Skin epidermis (tissue), 12 donors: ENCODE measurements at regions not wholly inside any gene's neighbourhood (a gene's known extent, or its start where the extent isn't known, plus 50 kb on each side); places are given as distances from the start of the nearest gene placed in this dataset.
"Not testable (repeated sequence)": the region's sequence is repeated elsewhere in the genome, so short reads cannot be mapped to it uniquely, and the experiment has no call there.

Experiments
- H3K27ac ChIP-seq, 21 experiments: fragments of 200-600 bp; sonication (generic) in 11 of 21; one replicate each; pipeline ENCODE4 v1.5.0; 2020; ENCODE audit warnings: mild to moderate bottlenecking in 3 of 21, inconsistent platforms in 2 of 21, moderate library complexity in 2 of 21
- H3K4me3 ChIP-seq, 7 experiments: fragments of 200-600 bp; sonication (generic) in 2 of 7; one replicate each; pipeline ENCODE4 v1.5.0; 2020; ENCODE audit warnings: inconsistent platforms in 2 of 7, mild to moderate bottlenecking in 2 of 7, moderate library complexity in 1 of 7

DNA sequence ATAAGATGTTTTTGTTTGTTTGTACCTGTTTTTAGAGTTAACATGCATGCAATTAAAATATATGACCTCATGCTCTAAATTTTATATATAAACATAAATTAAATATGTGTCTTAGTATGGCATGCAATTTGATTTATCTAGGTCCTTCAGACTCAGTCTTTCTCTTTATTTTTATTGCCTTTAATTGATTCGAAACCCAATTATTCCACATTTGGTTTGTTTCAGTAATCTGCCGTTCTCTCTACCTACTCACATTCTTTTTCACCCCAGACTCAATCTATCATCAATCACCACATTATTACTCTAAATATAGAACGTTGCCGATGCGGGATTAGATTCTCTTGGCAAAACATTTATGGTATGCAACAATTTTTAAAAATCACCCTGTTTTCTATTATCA, 1492.8 kb downstream of the RAPGEF2 start:
- Histone ChIP-seq H3K4me3 (no peak overlapping the region), H3K27ac (no peak overlapping the region)

DNA sequence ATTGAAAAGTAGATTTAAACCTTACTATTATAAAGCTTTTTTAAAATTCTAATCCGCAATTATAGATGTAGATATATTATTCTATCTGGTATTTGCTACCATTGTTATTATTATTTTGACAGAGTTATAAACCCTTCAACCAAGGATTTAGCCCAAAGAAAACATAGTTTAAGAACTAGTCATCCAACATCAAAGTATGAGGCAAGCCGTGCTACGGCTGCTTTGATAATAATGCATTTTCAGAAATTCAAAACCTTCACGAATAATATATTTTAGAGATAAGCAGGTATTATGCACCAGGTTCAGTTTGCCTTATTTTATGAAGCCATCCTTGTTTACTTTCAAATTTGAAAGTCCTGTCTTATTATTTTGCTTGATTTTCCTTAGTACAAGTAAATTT, 1501.7 kb downstream of the RAPGEF2 start:
- Histone ChIP-seq H3K27ac (no peak overlapping the region), H3K4me3 (no peak overlapping the region)

DNA sequence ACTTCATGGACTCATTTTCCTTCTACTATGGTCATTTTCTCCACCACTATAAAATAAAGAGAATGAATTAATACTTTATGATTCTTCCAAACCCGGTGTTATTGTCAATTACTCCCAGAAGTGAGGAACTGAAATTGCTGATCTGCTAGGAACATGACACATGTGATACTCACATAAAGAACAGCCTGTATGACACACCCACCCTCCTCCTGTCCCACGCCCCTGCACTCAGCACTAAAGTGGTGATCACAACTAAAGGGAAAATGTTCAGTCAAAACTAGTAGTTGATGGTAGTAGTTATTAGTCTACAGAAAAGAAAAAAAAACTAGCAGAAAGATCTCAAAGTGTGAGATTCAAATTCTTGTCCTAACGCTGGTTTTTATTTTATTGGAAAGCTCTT, 1508.3 kb downstream of the RAPGEF2 start:
- Histone ChIP-seq H3K27ac (no peak overlapping the region), H3K4me3 (no peak overlapping the region)

DNA sequence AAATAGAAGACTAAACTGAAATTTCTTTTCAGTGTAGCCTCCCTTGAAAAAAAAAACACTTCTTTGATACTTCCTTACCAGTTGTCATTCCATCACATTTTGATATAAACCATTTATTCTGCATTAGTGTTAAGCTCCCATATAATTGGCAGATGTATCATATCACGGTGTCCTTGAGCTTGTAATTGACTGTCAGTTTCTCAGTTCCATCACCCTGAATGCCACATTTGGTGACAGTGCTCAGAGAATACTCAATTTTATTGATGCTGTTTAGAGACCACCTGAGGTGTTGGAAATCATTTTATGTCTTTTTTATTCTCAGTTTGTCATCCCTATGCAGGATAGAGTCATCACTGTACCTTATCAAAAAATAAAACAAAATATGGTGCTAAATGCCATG, 1528.2 kb downstream of the RAPGEF2 start:
- Histone ChIP-seq H3K27ac (no peak overlapping the region), H3K4me3 (no peak overlapping the region)

DNA sequence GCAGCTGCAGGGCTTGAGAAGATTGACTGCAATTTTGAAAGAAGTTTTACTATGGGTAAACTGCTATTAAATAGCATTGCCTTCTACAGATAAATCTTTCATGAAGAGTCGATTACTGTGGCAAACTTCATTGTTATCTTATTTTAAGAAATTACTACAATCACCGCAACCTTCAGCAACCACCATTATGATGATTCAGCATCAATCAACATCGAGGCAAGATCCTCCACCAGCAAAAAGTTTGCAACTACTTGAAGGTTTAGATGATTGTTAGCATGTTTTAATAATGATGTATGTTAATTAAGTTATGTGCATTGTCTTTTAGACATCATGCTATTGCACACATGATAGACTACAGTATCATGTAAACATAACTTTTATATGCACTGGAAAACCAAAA, 1511.0 kb downstream of the FSTL5 start:
- H3K27ac ChIP-seq, result no peak overlapping the region
- H3K4me3 ChIP-seq, result no peak overlapping the region

DNA sequence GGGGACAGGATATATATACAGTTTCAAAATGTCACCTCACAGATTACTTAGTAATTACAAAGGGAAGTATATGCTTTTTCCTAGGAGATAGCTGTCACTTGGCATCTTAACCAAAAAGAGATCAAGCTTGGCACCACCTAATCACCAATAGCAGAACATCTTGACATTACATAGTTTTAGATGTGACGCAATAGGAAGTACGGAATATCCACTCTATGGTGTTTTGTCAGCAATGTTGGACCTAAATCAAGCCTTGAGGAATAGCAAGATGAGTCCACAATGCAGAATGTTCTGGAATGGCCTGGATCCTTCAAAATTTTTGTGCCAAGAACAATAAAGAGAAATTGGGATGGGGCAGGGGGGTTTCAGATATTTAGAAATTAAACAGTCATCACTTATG, 1488.2 kb downstream of the FSTL5 start:
- Histone ChIP-seq H3K4me3 (no peak overlapping the region), H3K27ac (no peak overlapping the region)

DNA sequence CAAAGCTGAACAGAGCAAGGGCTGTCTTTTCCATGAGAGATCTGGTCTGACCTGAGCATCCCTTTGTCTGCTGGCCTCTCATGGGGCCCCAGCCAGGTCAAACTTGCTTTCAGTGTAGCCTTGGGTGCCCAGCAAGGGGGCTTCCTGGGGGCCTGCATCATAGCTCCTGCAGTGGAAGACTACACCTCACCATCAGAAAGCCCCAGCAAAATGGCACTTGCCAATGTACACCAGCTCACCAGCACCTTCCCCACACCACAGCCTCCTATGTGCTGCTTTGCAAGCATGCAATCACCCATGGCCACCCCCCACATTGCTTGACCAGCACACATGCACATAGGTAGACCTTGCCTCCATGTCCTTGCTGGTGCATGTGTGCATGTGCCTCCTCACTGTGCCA, 1478.1 kb downstream of the FSTL5 start:
- Histone ChIP-seq H3K27ac (no peak overlapping the region), H3K4me3 (no peak overlapping the region)

DNA sequence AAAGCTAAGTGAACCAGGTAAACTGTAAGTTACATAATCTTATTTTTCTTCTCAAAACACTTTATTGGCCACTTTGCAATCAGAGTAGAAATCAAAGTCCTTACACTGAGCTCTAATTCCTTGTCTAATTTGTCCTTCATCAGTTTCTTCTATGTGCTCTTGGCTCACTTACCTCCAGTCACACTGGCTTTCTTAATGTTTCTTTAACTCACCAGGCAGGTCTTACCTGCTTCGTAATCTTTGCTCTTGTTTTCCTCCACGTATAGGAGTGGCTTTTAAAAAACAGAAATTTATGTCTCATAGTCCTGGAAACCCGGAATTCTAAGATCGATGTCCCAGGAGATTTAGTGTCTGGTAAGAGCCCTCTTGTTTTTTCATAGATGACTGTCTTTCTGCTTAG, 1462.1 kb downstream of the FSTL5 start:
- Histone ChIP-seq H3K27ac (no peak overlapping the region), H3K4me3 (no peak overlapping the region)

DNA sequence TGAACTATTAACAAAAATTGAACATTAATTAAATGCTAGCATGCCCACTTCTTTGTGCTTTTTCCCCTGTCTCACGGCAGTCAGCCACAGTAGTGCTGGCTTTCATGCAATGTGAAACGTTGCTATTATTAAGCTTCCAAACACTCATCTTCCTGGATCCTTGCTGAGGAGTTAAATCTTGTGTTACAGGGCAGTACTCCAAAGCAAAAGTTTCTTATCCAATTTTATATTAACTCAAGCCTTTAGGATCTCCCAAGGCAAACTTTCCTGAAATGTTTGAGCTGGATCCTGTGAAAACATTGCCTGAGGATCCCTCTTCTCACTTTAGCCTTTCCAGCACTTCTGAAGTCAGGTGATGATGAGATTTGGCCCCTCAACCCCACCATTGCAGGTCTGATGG, 1454.8 kb downstream of the FSTL5 start:
- no peak overlapping the region for H3K27ac ChIP-seq
- H3K4me3 ChIP-seq, result no peak overlapping the region

DNA sequence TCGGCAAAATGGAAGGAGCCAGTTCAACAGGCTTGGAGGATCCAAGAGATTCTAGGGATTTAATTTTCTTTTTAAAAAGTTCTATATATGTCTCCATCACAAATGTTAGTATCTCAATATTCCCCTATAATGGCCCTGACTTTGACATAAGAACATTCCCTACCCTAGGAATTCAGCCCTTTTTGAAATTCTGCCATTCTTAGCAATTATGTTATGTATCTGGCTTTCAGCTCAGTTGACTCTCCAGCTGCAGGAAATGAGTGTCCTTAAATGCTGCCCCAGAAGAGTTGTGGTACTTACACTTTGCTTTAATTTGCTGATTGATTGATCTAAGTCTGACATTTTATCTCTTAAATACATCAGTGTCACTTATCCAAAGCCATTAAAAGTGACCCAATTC, 1454.3 kb downstream of the FSTL5 start:
- H3K27ac ChIP-seq, result no peak overlapping the region

DNA sequence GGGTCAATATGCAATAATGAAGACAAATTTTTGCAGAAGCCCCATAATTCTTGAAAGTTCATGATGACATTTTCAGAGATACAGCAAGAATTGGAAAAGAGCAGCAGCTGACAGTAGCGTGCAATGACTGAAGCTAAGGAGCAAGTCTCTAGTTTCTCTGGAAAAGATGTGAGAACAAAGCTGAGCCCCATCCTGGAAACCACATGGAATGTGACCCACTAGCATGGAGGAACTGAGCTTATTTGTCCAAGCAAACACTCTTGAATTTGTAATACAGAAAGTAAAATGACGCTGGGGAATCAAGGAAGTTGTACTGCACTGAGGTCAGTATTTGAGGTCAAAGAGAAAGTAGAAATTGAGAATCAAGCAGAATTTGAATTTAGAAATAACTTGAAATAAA, 1447.2 kb downstream of the FSTL5 start:
- Histone ChIP-seq H3K27ac (no peak overlapping the region), H3K4me3 (no peak overlapping the region)

More for the DNA sequence above, 1454.3 kb downstream of the FSTL5 start:
- no peak overlapping the region for H3K4me3 ChIP-seq

DNA sequence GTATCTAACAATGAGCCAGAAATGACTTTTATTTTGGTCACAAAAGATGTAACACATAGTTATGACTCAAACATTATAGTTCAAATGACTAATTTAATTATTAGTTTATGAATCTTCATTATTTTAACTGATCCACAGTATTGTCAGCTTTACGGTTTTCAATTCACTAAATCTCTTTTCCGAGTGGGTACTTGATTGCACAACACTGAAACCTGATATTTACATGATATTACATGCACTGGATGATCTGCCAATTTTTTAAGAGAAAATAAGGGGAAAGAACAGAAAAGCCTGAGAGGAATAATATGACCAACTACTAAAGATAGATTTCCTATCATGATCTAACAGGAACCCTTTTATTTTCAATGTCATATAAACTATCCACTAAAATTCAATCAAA, 1446.0 kb downstream of the FSTL5 start:
- H3K27ac ChIP-seq, result no peak overlapping the region

DNA sequence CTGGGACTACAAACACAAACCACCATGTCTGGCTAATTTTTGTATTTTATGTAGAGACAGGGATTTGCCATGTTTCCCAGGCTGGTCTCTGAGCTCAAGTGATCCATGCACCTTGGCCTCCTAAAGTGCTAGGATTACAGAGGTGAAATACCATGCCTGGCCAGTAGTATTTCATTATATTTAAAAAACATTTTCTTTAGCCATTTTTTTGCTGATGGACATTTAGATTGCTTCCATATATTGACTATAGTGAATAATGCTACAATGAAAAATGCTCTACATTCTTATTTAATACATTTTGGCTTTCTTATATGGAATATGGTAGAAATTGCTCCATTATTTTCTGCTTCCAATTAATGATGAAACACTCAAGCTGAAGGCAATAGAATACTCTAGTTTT, 1439.7 kb downstream of the FSTL5 start:
- H3K27ac ChIP-seq, result no peak overlapping the region

More for the DNA sequence above, 1446.0 kb downstream of the FSTL5 start:
- no peak overlapping the region for H3K4me3 ChIP-seq

DNA sequence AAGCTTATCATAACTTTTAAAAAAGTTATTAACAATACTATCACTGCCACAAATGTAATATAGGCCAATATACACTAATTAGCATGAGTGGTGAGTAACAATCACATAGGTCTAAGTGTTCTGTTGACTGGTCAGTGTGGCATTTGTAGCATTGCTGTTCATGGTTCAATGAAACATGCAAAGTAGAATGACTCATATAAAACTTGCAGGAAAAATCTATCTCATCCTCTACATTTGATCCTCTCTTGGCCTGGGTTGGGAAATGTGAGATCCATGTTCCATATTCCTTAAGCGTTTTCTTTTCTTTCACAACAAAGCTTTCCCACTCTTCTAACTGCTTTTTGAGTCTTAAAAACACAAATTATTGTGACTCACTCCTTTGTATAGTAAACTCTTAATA, 1418.7 kb downstream of the FSTL5 start:
- Histone ChIP-seq H3K4me3 (no peak overlapping the region), H3K27ac (no peak overlapping the region)

More for the DNA sequence above, 1439.7 kb downstream of the FSTL5 start:
- no peak overlapping the region for H3K4me3 ChIP-seq

DNA sequence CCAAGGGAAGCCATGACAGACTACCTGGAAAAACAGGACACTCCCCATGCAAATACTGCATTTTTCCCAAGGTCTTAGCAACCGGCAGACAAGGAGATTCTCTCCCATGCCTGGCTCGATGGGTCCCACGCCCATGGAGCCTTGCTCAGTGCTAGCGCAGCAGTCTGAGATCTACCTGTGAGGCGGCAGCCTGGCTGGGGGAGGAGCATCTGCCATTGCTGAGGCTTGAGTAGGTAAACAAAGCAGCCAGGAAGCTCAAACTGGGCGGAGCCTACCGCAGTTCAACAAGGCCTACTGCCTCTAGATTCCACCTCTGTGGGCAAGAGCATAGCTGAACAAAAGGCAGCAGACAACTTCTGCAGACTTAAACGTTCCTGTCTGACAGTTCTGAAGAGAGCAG, 1417.2 kb downstream of the FSTL5 start:
- H3K27ac ChIP-seq, result not testable (repeated sequence)

DNA sequence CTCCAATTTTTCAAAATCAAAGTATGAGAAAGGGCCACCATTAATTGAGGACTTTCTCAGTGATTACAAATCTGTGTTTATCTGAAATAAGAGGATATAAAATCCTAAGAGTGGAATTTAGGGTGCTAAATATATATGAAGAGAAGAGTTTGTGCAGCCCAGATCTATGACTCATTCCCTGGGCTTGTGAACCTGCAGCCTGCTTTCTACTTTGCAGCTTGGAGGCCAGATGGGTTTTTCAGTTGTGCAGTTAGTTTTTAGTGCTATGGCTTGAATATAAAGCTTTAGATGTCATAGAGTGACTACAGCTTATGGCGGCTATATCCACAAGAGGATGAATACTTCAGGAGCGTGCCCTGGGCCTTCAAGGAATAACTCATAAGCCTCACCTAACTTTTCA, 1391.1 kb downstream of the FSTL5 start:
- no peak overlapping the region for H3K27ac ChIP-seq
- H3K4me3 ChIP-seq, result no peak overlapping the region

More for the DNA sequence above, 1417.2 kb downstream of the FSTL5 start:
- not testable (repeated sequence) for H3K4me3 ChIP-seq

DNA sequence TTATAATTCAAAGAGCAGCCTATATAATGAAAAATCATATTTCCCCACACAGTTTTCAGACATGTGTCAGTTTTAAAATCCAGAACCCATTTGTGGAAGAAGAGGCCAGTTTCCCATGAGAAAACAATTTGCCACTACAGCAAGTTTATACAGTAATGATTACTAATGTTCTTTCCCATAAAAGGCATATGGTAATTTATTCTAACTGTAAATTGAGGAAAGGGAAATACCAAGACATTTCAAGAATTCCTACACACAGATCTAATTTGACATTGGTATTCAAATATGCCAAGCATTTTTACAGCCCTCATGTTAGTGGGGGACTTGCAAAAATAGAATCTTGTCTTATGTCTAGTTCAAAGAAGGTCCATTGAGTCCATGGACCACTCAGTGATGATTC, 1368.6 kb downstream of the FSTL5 start:
- Histone ChIP-seq H3K27ac (no peak overlapping the region), H3K4me3 (no peak overlapping the region)

DNA sequence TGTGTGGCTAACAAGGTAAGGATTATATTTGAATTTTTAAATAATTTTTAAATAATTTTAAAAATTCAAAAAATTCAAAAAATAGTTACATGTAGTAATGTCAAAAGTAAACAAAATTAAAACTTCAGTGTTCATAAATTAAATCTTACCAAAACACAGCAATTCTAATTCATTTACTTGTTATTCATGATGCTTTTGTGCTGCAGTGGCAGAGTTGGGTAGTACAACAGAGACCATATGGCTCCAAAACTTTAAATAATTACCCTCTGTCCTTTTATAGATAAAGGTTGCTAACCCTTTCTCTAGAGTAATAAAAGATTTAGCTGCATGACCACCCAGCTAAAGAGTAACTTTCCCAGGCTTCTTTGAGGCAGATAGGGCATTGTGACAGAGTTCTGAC, 1355.6 kb downstream of the FSTL5 start:
- Histone ChIP-seq H3K27ac (no peak overlapping the region), H3K4me3 (no peak overlapping the region)

DNA sequence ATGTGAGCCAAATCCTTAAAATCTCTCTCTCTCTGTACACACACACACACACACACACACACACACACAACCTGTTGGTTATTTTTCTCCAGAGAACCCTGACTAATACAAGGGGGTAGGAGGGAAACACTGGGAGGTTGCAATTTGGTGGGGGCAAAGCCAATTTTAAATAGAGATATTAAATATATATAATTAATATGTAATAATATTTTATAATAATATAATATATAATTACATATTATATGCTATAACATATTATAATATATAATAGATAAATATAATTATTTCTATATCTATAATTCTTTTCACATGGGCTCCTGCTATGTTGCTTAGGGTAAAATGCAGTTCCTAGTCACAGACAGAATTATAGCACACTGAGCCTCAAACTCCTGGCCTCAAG, 1354.2 kb downstream of the FSTL5 start:
- no peak overlapping the region for H3K27ac ChIP-seq

DNA sequence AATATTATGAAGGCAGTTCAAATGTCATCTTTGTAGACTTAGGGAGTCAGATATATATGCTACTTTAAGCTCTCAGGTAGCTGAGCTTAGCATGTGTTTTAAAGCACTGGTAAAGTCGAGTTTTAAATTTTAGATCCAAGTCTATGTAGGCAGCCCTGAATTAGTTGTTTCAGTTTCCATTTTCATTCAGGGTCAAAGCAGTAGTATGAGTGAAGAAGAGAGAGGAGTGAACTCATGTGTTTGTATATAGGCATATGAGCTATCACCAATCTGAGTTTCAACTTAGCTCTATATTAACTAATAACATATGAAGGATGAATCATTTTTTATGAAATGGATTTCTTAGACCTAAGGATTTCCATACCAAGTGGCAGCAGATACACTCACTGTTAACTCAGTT, 1353.4 kb downstream of the FSTL5 start:
- Histone ChIP-seq H3K27ac (no peak overlapping the region), H3K4me3 (no peak overlapping the region)

More for the DNA sequence above, 1354.2 kb downstream of the FSTL5 start:
- H3K4me3 ChIP-seq, result no peak overlapping the region

DNA sequence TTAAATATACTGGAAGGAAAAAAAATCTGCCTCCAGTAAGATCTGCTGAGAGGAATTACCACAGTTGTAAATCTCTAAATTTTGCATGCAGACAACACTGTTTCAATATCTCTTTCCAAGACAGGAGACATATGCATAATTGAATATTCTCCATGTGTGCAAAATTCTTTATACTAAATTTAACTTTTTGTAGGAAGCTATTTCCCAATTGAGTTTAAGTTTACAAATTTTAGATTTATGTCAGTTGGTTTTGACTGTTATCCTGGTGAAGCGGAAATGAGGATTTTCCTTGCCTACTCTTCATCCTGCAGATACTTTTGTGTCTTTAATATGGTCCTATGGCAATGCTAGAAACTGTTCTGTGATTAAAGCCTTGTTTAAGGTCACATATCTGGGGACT, 1352.9 kb downstream of the FSTL5 start:
- H3K27ac ChIP-seq, result no peak overlapping the region
- no peak overlapping the region for H3K4me3 ChIP-seq

DNA sequence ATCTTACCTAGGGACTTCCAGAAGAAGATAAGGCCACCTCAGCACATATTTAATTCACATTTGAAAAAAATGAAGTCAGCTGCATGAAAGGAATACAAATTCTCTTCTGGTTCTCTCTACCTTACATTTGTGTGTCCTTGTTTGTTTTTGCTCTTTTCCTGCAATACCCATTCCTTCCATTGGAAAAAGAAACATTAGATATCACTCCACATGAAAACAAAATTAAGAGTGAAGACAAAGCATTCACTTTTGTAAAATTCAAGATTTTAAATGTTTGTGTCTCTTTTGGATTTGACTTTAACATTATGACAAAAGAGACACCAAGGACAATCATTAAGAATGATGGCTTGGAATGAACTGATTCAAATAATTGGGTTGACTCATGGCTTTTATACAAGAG, 1351.8 kb downstream of the FSTL5 start:
- H3K4me3 ChIP-seq, result no peak overlapping the region
- H3K27ac ChIP-seq, result no peak overlapping the region

DNA sequence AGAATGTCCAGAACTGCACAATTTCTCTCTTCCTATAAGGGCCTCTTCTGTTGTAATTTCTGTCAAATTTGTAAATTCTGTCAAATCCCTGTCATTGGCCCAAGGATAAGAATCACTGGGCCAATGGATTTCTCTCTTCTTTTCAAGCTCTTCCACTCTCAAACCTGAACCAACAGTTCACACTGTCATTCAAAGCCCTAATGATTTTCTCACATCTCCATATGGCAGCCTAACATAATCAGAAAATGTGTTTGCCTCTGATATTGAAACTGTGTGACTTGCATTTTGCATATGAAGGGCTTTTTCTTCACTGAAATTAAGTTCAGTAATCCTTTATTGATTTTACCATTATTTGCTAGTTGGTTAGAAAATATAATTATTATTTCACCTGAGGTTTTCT, 1349.1 kb downstream of the FSTL5 start:
- H3K4me3 ChIP-seq, result no peak overlapping the region
- no peak overlapping the region for H3K27ac ChIP-seq
